PC-3 (cell line): ENCODE measurements at regions not wholly inside any gene's neighbourhood (a gene's known extent, or its start where the extent isn't known, plus 50 kb on each side); places are given as distances from the start of the nearest gene placed in this dataset.

Experiments used
- CTCF ChIP-seq: fragments of 300-600 bp; sonication (generic); conservative IDR thresholded peaks from 2 replicates; pipeline ENCODE4 v1.5.1; 2017; ENCODE audit warnings: antibody characterized with exemption, low read depth, mild to moderate bottlenecking, low read length
- EZH2 ChIP-seq: fragments of 300-600 bp; sonication (generic); IDR thresholded peaks from one replicate; pipeline ENCODE4 v1.6.1; 2017; ENCODE audit warnings: antibody characterized with exemption, mild to moderate bottlenecking, low read length; ENCODE audit not compliant: unreplicated experiment
- EZH2phosphoT487 ChIP-seq: fragments of 300-600 bp; sonication (generic); IDR thresholded peaks from 2 replicates; pipeline ENCODE4 v1.6.1; 2018; ENCODE audit warnings: mild to moderate bottlenecking, antibody characterized with exemption, low read length, borderline replicate concordance

GRCh38 chr6:88490195-88490907, 324.2 kb upstream of the CNR1 start:
- no peak for TF ChIP-seq CTCF
- no peak for TF ChIP-seq EZH2
- no peak for TF ChIP-seq EZH2phosphoT487
